Fibroblast of pulmonary artery (primary cell): ENCODE measurements at regions not wholly inside any gene's neighbourhood (a gene's known extent, or its start where the extent isn't known, plus 50 kb on each side); places are given as distances from the start of the nearest gene placed in this dataset.

Experiments
- DNase-seq: peaks from one replicate; pipeline ENCODE4 v3.0.0-alpha.2; 2010; ENCODE audit warnings: low read depth
- H3K4me3 ChIP-seq: replicated peaks from 2 replicates; pipeline ENCODE4 v1.5.1; 2011; ENCODE audit warnings: low read depth, mild to moderate bottlenecking, control low read depth, low read length, moderate library complexity
- TF ChIP-seq, protein P1 (sequence below): IDR thresholded peaks from 2 replicates; pipeline ENCODE4 v1.5.1; 2011; ENCODE audit warnings: mild to moderate bottlenecking, control low read depth, low read length, inconsistent platforms; ENCODE audit errors: missing control alignments

DNA sequence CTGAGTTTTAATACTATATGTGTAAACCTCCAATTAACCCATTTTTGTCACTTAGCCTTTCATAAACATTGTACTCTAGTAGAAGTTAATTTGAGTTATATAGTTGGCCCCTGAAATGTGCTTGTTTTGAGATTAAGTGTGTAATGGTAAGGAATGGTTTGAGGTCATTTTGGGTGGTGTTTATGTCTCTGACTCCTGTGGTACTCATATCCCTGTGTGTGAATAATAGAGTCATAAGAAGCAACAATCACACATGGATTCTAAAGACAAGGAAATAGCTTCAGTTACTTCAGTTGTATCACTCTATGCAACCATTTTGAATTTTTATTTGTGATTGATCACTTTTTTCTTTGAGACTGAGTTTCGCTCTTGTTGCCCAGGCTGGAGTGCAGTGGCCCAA lies 408.5 kb downstream of the MFSD1 start:
- no peak overlapping the region for H3K4me3 ChIP-seq
- TF ChIP-seq, protein P1, sequence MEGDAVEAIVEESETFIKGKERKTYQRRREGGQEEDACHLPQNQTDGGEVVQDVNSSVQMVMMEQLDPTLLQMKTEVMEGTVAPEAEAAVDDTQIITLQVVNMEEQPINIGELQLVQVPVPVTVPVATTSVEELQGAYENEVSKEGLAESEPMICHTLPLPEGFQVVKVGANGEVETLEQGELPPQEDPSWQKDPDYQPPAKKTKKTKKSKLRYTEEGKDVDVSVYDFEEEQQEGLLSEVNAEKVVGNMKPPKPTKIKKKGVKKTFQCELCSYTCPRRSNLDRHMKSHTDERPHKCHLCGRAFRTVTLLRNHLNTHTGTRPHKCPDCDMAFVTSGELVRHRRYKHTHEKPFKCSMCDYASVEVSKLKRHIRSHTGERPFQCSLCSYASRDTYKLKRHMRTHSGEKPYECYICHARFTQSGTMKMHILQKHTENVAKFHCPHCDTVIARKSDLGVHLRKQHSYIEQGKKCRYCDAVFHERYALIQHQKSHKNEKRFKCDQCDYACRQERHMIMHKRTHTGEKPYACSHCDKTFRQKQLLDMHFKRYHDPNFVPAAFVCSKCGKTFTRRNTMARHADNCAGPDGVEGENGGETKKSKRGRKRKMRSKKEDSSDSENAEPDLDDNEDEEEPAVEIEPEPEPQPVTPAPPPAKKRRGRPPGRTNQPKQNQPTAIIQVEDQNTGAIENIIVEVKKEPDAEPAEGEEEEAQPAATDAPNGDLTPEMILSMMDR = no peak
- DNase-seq = no peak

DNA sequence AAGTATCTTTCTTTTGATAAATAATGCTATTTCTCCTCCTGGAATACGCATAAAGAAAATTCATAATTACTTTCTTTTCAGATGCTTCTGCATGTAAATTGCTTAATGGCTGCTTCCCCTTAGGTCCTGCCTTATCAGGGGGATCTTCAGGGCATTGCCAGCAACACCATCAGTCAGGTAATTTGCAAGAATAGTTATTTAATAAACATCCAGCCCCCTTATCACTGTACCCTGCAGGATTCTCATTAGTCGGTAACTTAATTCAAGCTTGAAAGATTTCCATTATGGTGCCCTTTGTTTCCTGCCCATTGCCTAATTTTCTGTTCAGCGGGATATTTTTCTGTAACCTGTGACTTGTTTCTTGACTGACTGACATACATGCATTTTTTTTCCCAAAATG lies 414.5 kb downstream of the MFSD1 start:
- TF ChIP-seq, protein P1 = no peak
- DNase-seq = no peak
- H3K4me3 ChIP-seq = no peak overlapping the region

DNA sequence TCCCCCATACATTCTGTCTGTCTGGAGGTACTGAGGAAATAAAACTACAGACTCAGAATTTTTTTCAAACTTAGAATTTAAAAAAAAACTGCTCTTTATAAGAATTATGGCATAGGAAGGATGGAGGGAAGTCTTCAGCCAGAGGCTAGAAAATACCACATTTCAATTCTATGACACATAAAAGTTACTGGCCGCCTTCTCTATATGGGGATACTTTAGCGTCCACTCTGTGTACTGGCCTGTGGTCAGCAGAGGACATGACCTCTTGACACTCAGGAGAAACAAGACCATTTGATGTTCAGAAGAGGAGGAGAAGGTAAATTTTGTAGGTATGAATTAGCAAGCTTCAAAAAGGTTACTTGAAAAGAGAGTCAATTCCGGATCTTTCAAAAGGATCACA lies 417.4 kb downstream of the MFSD1 start:
- TF ChIP-seq, protein P1 = no peak
- no peak for DNase-seq
- H3K4me3 ChIP-seq = no peak overlapping the region

DNA sequence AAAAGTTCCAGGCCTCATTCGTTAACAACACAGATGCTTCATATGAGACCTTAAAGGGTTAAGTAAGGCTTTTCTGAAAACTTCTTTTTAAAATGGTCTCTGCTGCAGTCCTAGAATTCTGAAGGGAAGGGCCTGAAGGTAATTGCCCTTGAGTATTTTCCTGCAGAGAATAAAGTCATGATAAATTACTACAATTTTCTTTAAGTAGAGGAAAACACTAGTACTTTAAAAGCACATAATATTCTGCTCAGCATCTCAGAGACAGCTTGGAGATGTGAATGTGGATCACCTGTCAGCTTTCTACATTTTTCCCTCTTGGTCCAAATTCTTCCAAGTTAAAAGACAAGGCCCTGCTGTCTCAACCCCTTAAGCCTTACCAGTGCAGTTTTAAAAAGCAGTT lies 419.5 kb downstream of the MFSD1 start:
- no peak for DNase-seq
- TF ChIP-seq, protein P1 = no peak

DNA sequence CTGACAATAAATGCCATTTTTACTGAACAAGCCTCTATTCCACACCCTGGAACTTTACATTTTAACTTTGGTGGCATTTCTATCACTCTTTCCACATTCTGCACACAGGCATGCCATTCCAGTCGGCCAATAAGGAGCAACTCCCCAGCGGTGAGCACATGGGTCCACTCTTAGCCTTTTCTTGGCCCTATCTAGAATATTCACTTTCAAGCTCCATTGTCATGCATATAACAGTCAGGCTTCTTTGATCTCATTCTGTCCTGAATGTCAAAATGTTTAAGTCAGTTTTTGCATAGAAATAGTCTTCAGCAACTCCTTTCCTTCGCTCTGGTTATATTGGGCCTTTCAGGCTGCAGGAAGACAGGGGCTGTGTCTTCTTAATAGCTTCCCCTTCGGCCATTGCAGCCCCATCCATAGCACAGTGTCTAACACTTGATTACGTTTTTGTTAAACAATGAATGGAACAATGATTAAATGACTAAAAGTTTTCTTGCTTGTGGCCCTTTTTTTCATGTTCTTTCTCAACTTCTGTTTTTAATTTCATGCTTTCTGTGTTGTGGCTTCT lies 427.3 kb downstream of the MFSD1 start:
- TF ChIP-seq, protein P1 = no peak
- H3K4me3 ChIP-seq = no peak overlapping the region
- no peak for DNase-seq

More for the DNA sequence above, 419.5 kb downstream of the MFSD1 start:
- H3K4me3 ChIP-seq = no peak overlapping the region

DNA sequence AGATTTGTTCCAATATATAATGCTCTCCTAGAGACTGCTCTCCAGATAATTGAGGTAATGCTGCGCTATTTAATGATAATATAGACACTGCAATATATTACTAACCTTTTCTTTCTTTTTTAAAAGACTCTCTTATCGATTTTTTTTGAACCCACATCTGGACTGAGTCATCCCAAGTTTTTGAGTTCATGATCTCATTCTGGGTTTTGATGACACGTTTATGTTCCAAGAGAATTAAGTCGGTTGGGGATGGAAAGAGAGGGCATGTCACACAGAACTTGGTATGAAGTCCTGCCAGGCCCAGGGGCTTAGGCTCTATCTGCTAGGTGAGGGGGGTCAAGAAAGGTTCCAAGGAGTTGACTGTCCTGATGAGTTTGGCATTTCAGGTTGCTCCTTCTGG lies 431.1 kb downstream of the MFSD1 start:
- TF ChIP-seq, protein P1 = no peak
- no peak for DNase-seq
- no peak overlapping the region for H3K4me3 ChIP-seq

DNA sequence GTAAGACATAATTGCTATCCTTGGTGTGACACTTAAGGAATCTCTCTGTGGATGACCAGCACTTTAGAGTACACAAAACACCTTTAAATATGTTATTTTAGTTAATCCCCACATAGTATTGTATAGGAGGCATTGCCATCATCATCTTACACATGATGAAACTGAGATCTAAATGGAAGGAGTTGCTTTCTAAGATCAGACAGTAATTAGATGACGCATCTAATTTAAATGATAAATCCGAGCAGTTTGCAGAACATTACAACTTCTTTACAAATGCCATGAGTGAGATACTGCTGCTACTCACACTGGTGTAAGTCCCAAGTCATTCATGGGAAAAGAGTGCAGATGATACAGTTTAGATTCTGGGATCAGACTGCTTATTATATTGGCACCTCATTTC lies 431.9 kb downstream of the MFSD1 start:
- no peak overlapping the region for H3K4me3 ChIP-seq
- no peak for DNase-seq
- TF ChIP-seq, protein P1 = no peak
